IMR-90 (cell line): ENCODE measurements at regions not wholly inside any gene's neighbourhood (a gene's known extent, or its start where the extent isn't known, plus 50 kb on each side); places are given as distances from the start of the nearest gene placed in this dataset.

Experiments used
- ATAC-seq: fragments of 200-7000 bp; cut with Tn5 transposase; 2 replicates; pipeline ENCODE4 v1.9.1; 2020; ENCODE audit warnings: low read depth, mild to moderate bottlenecking, moderate library complexity
- BruUV-seq: library from RNA; stranded (reverse); fragments of 400-500 nt; replicated peaks from 2 replicates; lab custom pipeline; 2021; lab: Mats Ljungman, UMichigan
- CTCF ChIA-PET: fragments of 300-600 bp; formaldehyde crosslinking; extraction: SDS; loops from one replicate; lab custom pipeline; 2021; ENCODE audit warnings: antibody characterized with exemption; lab: Yijun Ruan, JAX
- POLR2A ChIA-PET: fragments of 300-600 bp; sonication (Branson Sonifier 250); formaldehyde crosslinking; loops from one replicate; lab custom pipeline; 2022; ENCODE audit warnings: antibody characterized with exemption; ENCODE audit not compliant: unreplicated experiment; lab: Charles Lee
- DNase-seq: peaks from one replicate; pipeline ENCODE4 v3.0.0; 2013
- H2AFZ ChIP-seq: replicated peaks from 2 replicates; pipeline ENCODE3; 2013; ENCODE audit warnings: low read length, mild to moderate bottlenecking; ENCODE audit not compliant: poor library complexity
- H2AK5ac ChIP-seq: 2 replicates; pipeline ENCODE4 v1.6.1; 2013; ENCODE audit warnings: low read depth, low read length, inconsistent platforms
- H2AK9ac ChIP-seq: replicated peaks from 2 replicates; pipeline ENCODE3; 2013; ENCODE audit warnings: mild to moderate bottlenecking, low read depth, low read length, moderate library complexity; ENCODE audit not compliant: poor library complexity
- H2BK120ac ChIP-seq: 2 replicates; pipeline ENCODE4 v1.6.1; 2013; ENCODE audit warnings: low read depth, low read length, inconsistent platforms
- H2BK15ac ChIP-seq: 3 replicates; pipeline ENCODE4 v1.6.1; 2013; ENCODE audit warnings: low read depth, low read length, inconsistent platforms
- H2BK20ac ChIP-seq: 2 replicates; pipeline ENCODE4 v1.6.1; 2013; ENCODE audit warnings: low read depth, mild to moderate bottlenecking, inconsistent platforms, low read length, moderate library complexity
- H2BK5ac ChIP-seq: 2 replicates; pipeline ENCODE4 v1.6.1; 2013; ENCODE audit warnings: mild to moderate bottlenecking, low read depth, low read length, inconsistent platforms; ENCODE audit not compliant: poor library complexity, severe bottlenecking
- H3K14ac ChIP-seq: replicated peaks from 2 replicates; pipeline ENCODE4 v1.6.1; 2013; ENCODE audit warnings: low read depth, low read length, inconsistent platforms
- H3K18ac ChIP-seq: 2 replicates; pipeline ENCODE4 v1.6.1; 2013; ENCODE audit warnings: low read depth, low read length, control low read depth
- H3K23ac ChIP-seq: 2 replicates; pipeline ENCODE4 v1.6.1; 2013; ENCODE audit warnings: low read depth, low read length, inconsistent platforms
- H3K27ac ChIP-seq: 2 replicates; pipeline ENCODE4 v1.5.1; 2013; ENCODE audit warnings: mild to moderate bottlenecking, control low read depth, low read length; ENCODE audit not compliant: insufficient read depth
- H3K27me3 ChIP-seq: 2 replicates; pipeline ENCODE4 v1.6.1; 2013; ENCODE audit warnings: low read length; ENCODE audit not compliant: control insufficient read depth, insufficient read depth
- H3K36me3 ChIP-seq: 2 replicates; pipeline ENCODE4 v1.6.1; 2013; ENCODE audit warnings: low read length, mixed read lengths; ENCODE audit not compliant: control insufficient read depth, insufficient read depth
- H3K4ac ChIP-seq: 2 replicates; pipeline ENCODE4 v1.6.1; 2013; ENCODE audit warnings: low read depth, low read length, inconsistent platforms
- H3K4me1 ChIP-seq: 2 replicates; pipeline ENCODE4 v1.6.1; 2013; ENCODE audit warnings: low read length, mixed read lengths; ENCODE audit not compliant: control insufficient read depth, insufficient read depth
- H3K4me2 ChIP-seq: 2 replicates; pipeline ENCODE4 v1.6.1; 2013; ENCODE audit warnings: low read depth, mild to moderate bottlenecking, control low read depth, low read length, moderate library complexity
- H3K4me3 ChIP-seq: 2 replicates; pipeline ENCODE4 v1.5.1; 2013; ENCODE audit warnings: low read depth, mild to moderate bottlenecking, control low read depth, low read length, moderate library complexity; ENCODE audit not compliant: insufficient read depth
- H3K56ac ChIP-seq: 2 replicates; pipeline ENCODE4 v1.6.1; 2013; ENCODE audit warnings: low read length, inconsistent platforms; ENCODE audit not compliant: insufficient read depth; ENCODE audit errors: extremely low read depth
- H3K79me1 ChIP-seq, 2 experiments: 2 replicates each; pipeline ENCODE4 v1.6.1; 2013; ENCODE audit warnings: low read length in 2 of 2, inconsistent platforms in 1 of 2, low read depth in 1 of 2
- H3K9ac ChIP-seq: 2 replicates; pipeline ENCODE4 v1.6.1; 2013; ENCODE audit warnings: low read depth, low read length, control low read depth
- H3K9me1 ChIP-seq: 2 replicates; pipeline ENCODE4 v1.6.1; 2013; ENCODE audit warnings: low read length, inconsistent platforms; ENCODE audit not compliant: insufficient read depth
- H3K9me3 ChIP-seq: 2 replicates; pipeline ENCODE4 v1.6.1; 2013; ENCODE audit warnings: low read length; ENCODE audit not compliant: control insufficient read depth, insufficient read depth
- H4K20me1 ChIP-seq: 2 replicates; pipeline ENCODE4 v1.6.1; 2013; ENCODE audit warnings: low read length, inconsistent platforms; ENCODE audit not compliant: insufficient read depth
- H4K5ac ChIP-seq: 2 replicates; pipeline ENCODE4 v1.6.1; 2013; ENCODE audit warnings: mild to moderate bottlenecking, low read depth, low read length, control low read depth
- H4K8ac ChIP-seq, 2 experiments: 2 replicates each; pipeline ENCODE4 v1.6.1; 2013; ENCODE audit warnings: low read depth in 2 of 2, low read length in 2 of 2, control low read depth in 1 of 2, inconsistent platforms in 1 of 2
- H4K91ac ChIP-seq: 2 replicates; pipeline ENCODE4 v1.6.1; 2013; ENCODE audit warnings: low read depth, low read length, inconsistent platforms; ENCODE audit not compliant: insufficient read depth
- CEBPB ChIP-seq: IDR thresholded peaks from 2 replicates; pipeline ENCODE4 v1.6.1; 2012; ENCODE audit warnings: low read depth, low read length, improper control_type of control experiment
- CHD1 ChIP-seq: IDR thresholded peaks from 2 replicates; pipeline ENCODE4 v1.6.1; 2012; ENCODE audit warnings: low read depth, low read length, improper control_type of control experiment
- FOS ChIP-seq: fragments of 150-350 bp; IDR thresholded peaks from 2 replicates; pipeline ENCODE4 v1.6.1; 2016; ENCODE audit warnings: low read depth, low read length
- MAZ ChIP-seq: IDR thresholded peaks from 2 replicates; pipeline ENCODE4 v1.6.1; 2012; ENCODE audit warnings: low read depth, mild to moderate bottlenecking, low read length, improper control_type of control experiment, moderate library complexity, borderline replicate concordance
- NFE2L2 ChIP-seq: fragments of 150-350 bp; IDR thresholded peaks from 2 replicates; pipeline ENCODE4 v1.6.1; 2016; ENCODE audit warnings: low read depth, mild to moderate bottlenecking, low read length
- RAD21 ChIP-seq: IDR thresholded peaks from 2 replicates; pipeline ENCODE4 v1.6.1; 2012; ENCODE audit warnings: low read length, improper control_type of control experiment
- RCOR1 ChIP-seq: IDR thresholded peaks from 2 replicates; pipeline ENCODE4 v1.6.1; 2012; ENCODE audit warnings: mild to moderate bottlenecking, low read length, improper control_type of control experiment; ENCODE audit not compliant: insufficient replicate concordance
- WGBS, 2 experiments: methylation state at CpG; one replicate each; pipeline versions ENCODE4 v1.1.5 to v1.1.7; 2013; ENCODE audit warnings: missing lambda C conversion rate in 2 of 2; ENCODE audit not compliant: insufficient read length in 1 of 2; ENCODE audit errors: extremely low coverage in 2 of 2; 5-methylcytosine and 5-hydroxymethylcytosine counted together
- dilution Hi-C: fragments of 300-500 bp; cut with HindIII; formaldehyde crosslinking; loops from one replicate; pipeline ENCODE4 v1.14.3; 2018; ENCODE audit warnings: low sequenced_read_pairs; ENCODE audit not compliant: unreplicated experiment
- in situ Hi-C: fragments of 300-500 bp; cut with MboI; formaldehyde crosslinking; loops from 3 replicates; pipeline ENCODE4 v1.14.3; 2019; ENCODE audit warnings: low sequenced_read_pairs, inconsistent platforms, mixed read lengths
- intact Hi-C: fragments of 100-400 bp; cut with micrococcal nuclease; formaldehyde crosslinking; loops from 2 replicates; pipeline ENCODE4 v1.10.0; 2022

DNA sequence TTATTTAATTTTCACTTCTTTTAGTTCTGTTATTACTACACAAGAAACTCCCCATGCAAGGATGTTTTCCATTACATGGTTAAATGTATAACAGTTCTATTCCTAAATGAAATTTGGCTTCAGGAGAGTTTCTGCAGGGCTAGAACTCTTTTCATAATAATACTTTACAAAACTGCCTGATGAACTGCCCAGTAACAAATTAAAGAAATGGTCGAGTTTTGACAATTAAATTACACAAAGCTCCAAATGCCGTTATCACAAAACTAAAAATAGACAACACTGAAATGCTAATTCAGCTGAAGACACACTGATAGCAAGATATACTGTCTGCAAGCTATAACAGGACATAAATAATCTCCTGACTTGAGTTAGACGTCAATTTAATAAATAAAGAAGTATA lies 435.2 kb upstream of the CCDC54 start:
- H4K20me1 ChIP-seq = no peaks in the 10 kb centered on the region
- no peak overlapping the region for H2BK5ac ChIP-seq
- TF ChIP-seq RAD21 = no peak
- TF ChIP-seq NFE2L2 = no peak
- TF ChIP-seq FOS = no peak
- no peak for TF ChIP-seq RCOR1
- TF ChIP-seq MAZ = no peak
- no peak for TF ChIP-seq CEBPB
- TF ChIP-seq CHD1 = no peak
- no peak overlapping the region for H2BK120ac ChIP-seq
- H4K5ac ChIP-seq = no peak overlapping the region
- H3K27ac ChIP-seq = no peak overlapping the region
- H2AK5ac ChIP-seq = no peak overlapping the region
- H2BK20ac ChIP-seq = no peak overlapping the region
- H3K36me3 ChIP-seq = no peaks in the 10 kb centered on the region
- no peak overlapping the region for H4K91ac ChIP-seq
- intact Hi-C loops = no loop called here
- in situ Hi-C loops = no loop called here
- DNase-seq (no peak), ATAC-seq (no peak)
- no peaks in the 10 kb centered on the region for H3K9me1 ChIP-seq
- H3K9ac ChIP-seq = no peak overlapping the region
- H2AFZ ChIP-seq = no peak overlapping the region
- no peaks in the 10 kb centered on the region for H3K4me1 ChIP-seq
- POLR2A ChIA-PET = no interaction called here
- no peak overlapping the region for H2BK15ac ChIP-seq
- H3K4me3 ChIP-seq = no peak overlapping the region
- no peak overlapping the region for H3K18ac ChIP-seq
- no TSS peak for BruUV-seq
- H3K79me1 ChIP-seq = no peaks in the 10 kb centered on the region
- no peak overlapping the region for H3K4ac ChIP-seq
- no peak overlapping the region for H3K14ac ChIP-seq
- H3K4me2 ChIP-seq = no peak overlapping the region
- H4K8ac ChIP-seq = no peak overlapping the region
- no peak overlapping the region for H2AK9ac ChIP-seq
- dilution Hi-C loops = no loop called here
- no CpG with 5 or more reads among the region's 3 CpGs for WGBS, 2 experiments
- no peaks in the 10 kb centered on the region for H3K9me3 ChIP-seq
- no peaks in the 10 kb centered on the region for H3K27me3 ChIP-seq
- H3K23ac ChIP-seq = no peak overlapping the region
- H3K56ac ChIP-seq = no peak overlapping the region
- CTCF ChIA-PET = no interaction called here
